Hepatocyte (in vitro differentiated cells): ENCODE measurements at regions not wholly inside any gene's neighbourhood (a gene's known extent, or its start where the extent isn't known, plus 50 kb on each side); places are given as distances from the start of the nearest gene placed in this dataset.

Source experiments
- EZH2 ChIP-seq: fragments of 200-600 bp; sonication (generic); IDR thresholded peaks from 2 replicates; pipeline ENCODE4 v1.6.1; 2016; ENCODE audit warnings: antibody characterized with exemption, mild to moderate bottlenecking, borderline replicate concordance
- TF ChIP-seq, protein P1 (sequence below): fragments of 200-600 bp; sonication (generic); IDR thresholded peaks from 2 replicates; pipeline ENCODE4 v1.5.1; 2016; ENCODE audit warnings: antibody characterized with exemption, mild to moderate bottlenecking; ENCODE audit not compliant: poor library complexity

DNA sequence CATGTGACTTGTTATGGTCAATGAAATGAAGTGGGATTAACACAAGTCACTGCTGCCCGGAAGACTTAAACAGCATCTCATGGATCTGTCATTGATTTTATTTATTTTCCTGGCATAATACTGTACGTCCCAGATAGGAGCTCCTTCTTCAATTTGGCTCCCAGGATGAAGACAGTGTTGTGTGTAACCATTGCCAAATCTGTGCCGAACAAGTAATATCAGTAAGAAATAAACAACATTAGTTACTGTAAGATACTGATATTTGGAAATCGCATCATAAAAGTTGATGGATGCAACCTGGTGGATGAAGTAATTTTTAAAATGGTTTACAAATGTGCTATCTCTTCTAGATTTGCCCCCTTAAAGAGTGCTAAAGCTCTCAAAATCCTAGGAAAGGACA is 419.0 kb upstream of the MMADHC start:
- TF ChIP-seq, protein P1, sequence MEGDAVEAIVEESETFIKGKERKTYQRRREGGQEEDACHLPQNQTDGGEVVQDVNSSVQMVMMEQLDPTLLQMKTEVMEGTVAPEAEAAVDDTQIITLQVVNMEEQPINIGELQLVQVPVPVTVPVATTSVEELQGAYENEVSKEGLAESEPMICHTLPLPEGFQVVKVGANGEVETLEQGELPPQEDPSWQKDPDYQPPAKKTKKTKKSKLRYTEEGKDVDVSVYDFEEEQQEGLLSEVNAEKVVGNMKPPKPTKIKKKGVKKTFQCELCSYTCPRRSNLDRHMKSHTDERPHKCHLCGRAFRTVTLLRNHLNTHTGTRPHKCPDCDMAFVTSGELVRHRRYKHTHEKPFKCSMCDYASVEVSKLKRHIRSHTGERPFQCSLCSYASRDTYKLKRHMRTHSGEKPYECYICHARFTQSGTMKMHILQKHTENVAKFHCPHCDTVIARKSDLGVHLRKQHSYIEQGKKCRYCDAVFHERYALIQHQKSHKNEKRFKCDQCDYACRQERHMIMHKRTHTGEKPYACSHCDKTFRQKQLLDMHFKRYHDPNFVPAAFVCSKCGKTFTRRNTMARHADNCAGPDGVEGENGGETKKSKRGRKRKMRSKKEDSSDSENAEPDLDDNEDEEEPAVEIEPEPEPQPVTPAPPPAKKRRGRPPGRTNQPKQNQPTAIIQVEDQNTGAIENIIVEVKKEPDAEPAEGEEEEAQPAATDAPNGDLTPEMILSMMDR, result no peak
- TF ChIP-seq EZH2, result no peak
